ENCODE measurements at regions not wholly inside any gene's neighbourhood (a gene's known extent, or its start where the extent isn't known, plus 50 kb on each side); places are given as distances from the start of the nearest gene placed in this dataset.

- no peak for DNase-seq (ENCODE audit: low read depth, low spot score)
Observed at GRCh38 chr11:104830508-104830907, 67.8 kb downstream of the CASP12 start.

GRCh38 chr11:104830080-104830479 is 68.2 kb downstream of the CASP12 start:
- DNase-seq (ENCODE audit: low read depth, low spot score) = peak; percentile 11

GRCh38 chr11:104826772-104827171 is 71.5 kb downstream of the CASP12 start:
- DNase-seq (ENCODE audit: low read depth, low spot score) = no peak

- no peak for DNase-seq (ENCODE audit: low read depth, low spot score)
Observed at GRCh38 chr11:104823657-104824056, 74.6 kb downstream of the CASP12 start.

GRCh38 chr11:104820431-104820830 is 77.8 kb downstream of the CASP12 start:
- DNase-seq (ENCODE audit: low read depth, low spot score) = no peak

- DNase-seq (ENCODE audit: low read depth, low spot score) = no peak
Observed at GRCh38 chr11:104819603-104820002, 78.7 kb downstream of the CASP12 start.

GRCh38 chr11:104819107-104819506 is 79.2 kb downstream of the CASP12 start:
- DNase-seq (ENCODE audit: low read depth, low spot score) = no peak

GRCh38 chr11:104817973-104818372 is 80.3 kb downstream of the CASP12 start:
- DNase-seq (ENCODE audit: low read depth, low spot score) = no peak

- DNase-seq (ENCODE audit: low read depth, low spot score) = no peak
Observed at GRCh38 chr11:104813532-104813931, 84.7 kb downstream of the CASP12 start.

GRCh38 chr11:104812103-104812788 is 86.0 kb downstream of the CASP12 start:
- DNase-seq (ENCODE audit: low read depth, low spot score) = no peak

GRCh38 chr11:104803776-104804175 is 94.5 kb downstream of the CASP12 start:
- DNase-seq (ENCODE audit: low read depth, low spot score) = no peak

- no peak for DNase-seq (ENCODE audit: low read depth, low spot score)
Observed at GRCh38 chr11:104799251-104799650, 99.0 kb downstream of the CASP12 start.

- DNase-seq (ENCODE audit: low read depth, low spot score) = no peak
Observed at GRCh38 chr11:104798789-104799188, 99.5 kb downstream of the CASP12 start.

GRCh38 chr11:104796301-104796700 is 102.0 kb downstream of the CASP12 start:
- no peak for DNase-seq (ENCODE audit: low read depth, low spot score)

GRCh38 chr11:104795501-104796213 is 102.6 kb downstream of the CASP12 start:
- DNase-seq (ENCODE audit: low read depth, low spot score) = no peak

GRCh38 chr11:104792861-104793260 is 105.4 kb downstream of the CASP12 start:
- no peak for DNase-seq (ENCODE audit: low read depth, low spot score)

GRCh38 chr11:104791896-104792295 is 106.4 kb downstream of the CASP12 start:
- no peak for DNase-seq (ENCODE audit: low read depth, low spot score)

- no peak for DNase-seq (ENCODE audit: low read depth, low spot score)
Observed at GRCh38 chr11:104784684-104785460, 113.4 kb downstream of the CASP12 start.

- DNase-seq (ENCODE audit: low read depth, low spot score) = no peak
Observed at GRCh38 chr11:104783241-104783640, 115.0 kb downstream of the CASP12 start.

GRCh38 chr11:104782377-104782754 is 115.9 kb downstream of the CASP12 start:
- no peak for DNase-seq (ENCODE audit: low read depth, low spot score)

GRCh38 chr11:104781719-104782376 is 116.4 kb downstream of the CASP12 start:
- no peak for DNase-seq (ENCODE audit: low read depth, low spot score)

GRCh38 chr11:104781037-104781436 is 117.2 kb downstream of the CASP12 start:
- no peak for DNase-seq (ENCODE audit: low read depth, low spot score)

All from pulmonary artery endothelial cell (primary cell).